Loucy (cell line): ENCODE measurements at regions not wholly inside any gene's neighbourhood (a gene's known extent, or its start where the extent isn't known, plus 50 kb on each side); places are given as distances from the start of the nearest gene placed in this dataset.

ENCODE experiments used
- CTCF ChIP-seq: fragments of 200-600 bp; sonication (generic); conservative IDR thresholded peaks from 2 replicates; pipeline ENCODE4 v1.5.1; 2014; ENCODE audit warnings: mild to moderate bottlenecking, antibody characterized with exemption, low read length
- EZH2phosphoT487 ChIP-seq: fragments of 200-600 bp; IDR thresholded peaks from 2 replicates; pipeline ENCODE4 v1.6.1; 2018; ENCODE audit warnings: antibody characterized with exemption, mild to moderate bottlenecking, moderate library complexity, borderline replicate concordance

- no peak for TF ChIP-seq CTCF
- TF ChIP-seq EZH2phosphoT487 = no peak
Measured at GRCh38 chr4:125041372-125041930, 273.3 kb upstream of the FAT4 start.
